ENCODE measurements at regions not wholly inside any gene's neighbourhood (a gene's known extent, or its start where the extent isn't known, plus 50 kb on each side); places are given as distances from the start of the nearest gene placed in this dataset.

DNA sequence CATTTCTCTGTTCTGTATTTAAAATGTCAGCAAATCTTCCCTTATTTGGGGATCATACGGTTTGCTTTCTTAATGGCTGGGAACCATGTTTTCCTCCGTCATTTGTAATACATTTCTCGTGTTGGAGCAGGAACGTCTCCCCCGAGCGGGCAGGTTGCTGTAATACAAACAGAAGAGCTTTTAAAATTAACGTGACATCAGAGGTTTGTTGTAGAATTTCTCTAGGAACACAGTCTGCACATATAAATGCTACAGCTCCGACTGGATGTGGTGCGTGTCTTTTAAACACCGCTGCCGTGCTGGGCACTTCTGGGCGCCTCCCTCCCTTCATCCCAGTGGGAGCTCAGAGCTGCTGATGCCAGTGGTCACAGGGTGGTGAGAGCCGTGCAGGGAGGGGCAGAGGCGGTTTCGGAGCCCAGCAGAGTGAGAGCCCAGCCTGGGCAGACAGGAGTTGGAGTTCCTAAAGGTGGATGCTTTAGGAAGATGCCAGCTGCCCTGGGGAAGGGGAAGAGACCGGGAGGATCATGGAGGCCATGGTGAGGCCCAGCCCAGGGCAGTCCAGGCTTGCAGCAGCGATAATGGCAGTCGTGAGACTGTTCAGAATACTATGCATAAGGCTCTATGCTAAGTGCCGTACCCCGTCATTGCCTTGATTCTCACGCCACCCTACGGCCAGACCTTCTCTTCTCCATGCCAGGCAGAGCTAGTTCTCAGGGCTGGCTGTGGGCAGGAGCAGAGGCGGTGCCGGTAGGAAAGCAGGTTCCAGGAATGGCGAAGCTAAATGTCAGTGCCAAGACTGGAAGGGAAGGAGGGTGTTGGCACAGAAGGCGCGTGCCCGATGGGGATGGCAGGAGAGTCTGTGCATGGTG, 96.2 kb downstream of the GLRX3 start:
- no peak for DNase-seq (ENCODE audit: low read depth in 1 of 2, low spot score in 1 of 2)
- TF ChIP-seq, protein P1, sequence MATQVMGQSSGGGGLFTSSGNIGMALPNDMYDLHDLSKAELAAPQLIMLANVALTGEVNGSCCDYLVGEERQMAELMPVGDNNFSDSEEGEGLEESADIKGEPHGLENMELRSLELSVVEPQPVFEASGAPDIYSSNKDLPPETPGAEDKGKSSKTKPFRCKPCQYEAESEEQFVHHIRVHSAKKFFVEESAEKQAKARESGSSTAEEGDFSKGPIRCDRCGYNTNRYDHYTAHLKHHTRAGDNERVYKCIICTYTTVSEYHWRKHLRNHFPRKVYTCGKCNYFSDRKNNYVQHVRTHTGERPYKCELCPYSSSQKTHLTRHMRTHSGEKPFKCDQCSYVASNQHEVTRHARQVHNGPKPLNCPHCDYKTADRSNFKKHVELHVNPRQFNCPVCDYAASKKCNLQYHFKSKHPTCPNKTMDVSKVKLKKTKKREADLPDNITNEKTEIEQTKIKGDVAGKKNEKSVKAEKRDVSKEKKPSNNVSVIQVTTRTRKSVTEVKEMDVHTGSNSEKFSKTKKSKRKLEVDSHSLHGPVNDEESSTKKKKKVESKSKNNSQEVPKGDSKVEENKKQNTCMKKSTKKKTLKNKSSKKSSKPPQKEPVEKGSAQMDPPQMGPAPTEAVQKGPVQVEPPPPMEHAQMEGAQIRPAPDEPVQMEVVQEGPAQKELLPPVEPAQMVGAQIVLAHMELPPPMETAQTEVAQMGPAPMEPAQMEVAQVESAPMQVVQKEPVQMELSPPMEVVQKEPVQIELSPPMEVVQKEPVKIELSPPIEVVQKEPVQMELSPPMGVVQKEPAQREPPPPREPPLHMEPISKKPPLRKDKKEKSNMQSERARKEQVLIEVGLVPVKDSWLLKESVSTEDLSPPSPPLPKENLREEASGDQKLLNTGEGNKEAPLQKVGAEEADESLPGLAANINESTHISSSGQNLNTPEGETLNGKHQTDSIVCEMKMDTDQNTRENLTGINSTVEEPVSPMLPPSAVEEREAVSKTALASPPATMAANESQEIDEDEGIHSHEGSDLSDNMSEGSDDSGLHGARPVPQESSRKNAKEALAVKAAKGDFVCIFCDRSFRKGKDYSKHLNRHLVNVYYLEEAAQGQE (IDR thresholded peaks at IDR 0.05; ENCODE audit: insufficient replicate concordance, low read depth) = no peak
- TF ChIP-seq POLR2AphosphoS5 (IDR thresholded peaks at IDR 0.05; ENCODE audit: low read depth) = no peak
- TF ChIP-seq GABPA (IDR thresholded peaks at IDR 0.05; ENCODE audit: low read depth) = no peak
- TF ChIP-seq, protein P2, sequence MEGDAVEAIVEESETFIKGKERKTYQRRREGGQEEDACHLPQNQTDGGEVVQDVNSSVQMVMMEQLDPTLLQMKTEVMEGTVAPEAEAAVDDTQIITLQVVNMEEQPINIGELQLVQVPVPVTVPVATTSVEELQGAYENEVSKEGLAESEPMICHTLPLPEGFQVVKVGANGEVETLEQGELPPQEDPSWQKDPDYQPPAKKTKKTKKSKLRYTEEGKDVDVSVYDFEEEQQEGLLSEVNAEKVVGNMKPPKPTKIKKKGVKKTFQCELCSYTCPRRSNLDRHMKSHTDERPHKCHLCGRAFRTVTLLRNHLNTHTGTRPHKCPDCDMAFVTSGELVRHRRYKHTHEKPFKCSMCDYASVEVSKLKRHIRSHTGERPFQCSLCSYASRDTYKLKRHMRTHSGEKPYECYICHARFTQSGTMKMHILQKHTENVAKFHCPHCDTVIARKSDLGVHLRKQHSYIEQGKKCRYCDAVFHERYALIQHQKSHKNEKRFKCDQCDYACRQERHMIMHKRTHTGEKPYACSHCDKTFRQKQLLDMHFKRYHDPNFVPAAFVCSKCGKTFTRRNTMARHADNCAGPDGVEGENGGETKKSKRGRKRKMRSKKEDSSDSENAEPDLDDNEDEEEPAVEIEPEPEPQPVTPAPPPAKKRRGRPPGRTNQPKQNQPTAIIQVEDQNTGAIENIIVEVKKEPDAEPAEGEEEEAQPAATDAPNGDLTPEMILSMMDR (IDR thresholded peaks at IDR 0.05; ENCODE audit: insufficient read depth, low read length) = no peak
- Histone ChIP-seq H3K27ac (replicated peaks) (no peak overlapping the region), H3K4me3 (replicated peaks; ENCODE audit: insufficient read depth, low read length) (no peak overlapping the region), H3K27me3 (ENCODE audit: insufficient read depth, poor library complexity, severe bottlenecking) (no peaks in the 10 kb centered on the region)

DNA sequence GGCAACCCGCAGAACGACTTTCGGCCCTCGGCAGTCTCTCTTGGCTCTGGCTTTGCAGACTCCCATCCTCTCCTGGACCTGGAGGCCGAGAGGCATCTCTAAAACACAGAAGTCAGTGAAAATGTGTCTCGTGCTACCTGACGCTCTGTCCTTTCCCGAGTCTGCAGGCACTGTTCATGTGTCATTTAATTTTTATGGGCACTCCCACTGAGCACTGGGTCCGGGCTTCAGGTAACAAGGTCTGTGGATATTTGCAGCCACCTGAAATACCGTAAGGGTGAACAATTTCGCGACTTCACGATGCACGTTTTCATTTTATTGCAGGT, 96.8 kb downstream of the GLRX3 start:
- Histone ChIP-seq H3K27me3 (ENCODE audit: insufficient read depth, poor library complexity, severe bottlenecking) (no peaks in the 10 kb centered on the region), H3K27ac (replicated peaks) (no peak overlapping the region), H3K4me3 (replicated peaks; ENCODE audit: insufficient read depth, low read length) (no peak overlapping the region)
- TF ChIP-seq, protein P2 (IDR thresholded peaks at IDR 0.05; ENCODE audit: insufficient read depth, low read length) = no peak
- TF ChIP-seq POLR2AphosphoS5 (IDR thresholded peaks at IDR 0.05; ENCODE audit: low read depth) (no peak), SPI1 (IDR thresholded peaks at IDR 0.05; ENCODE audit: borderline replicate concordance, low read depth) (no peak), GABPA (IDR thresholded peaks at IDR 0.05; ENCODE audit: low read depth) (no peak)
- TF ChIP-seq, protein P1 (IDR thresholded peaks at IDR 0.05; ENCODE audit: insufficient replicate concordance, low read depth) = no peak
- DNase-seq (ENCODE audit: low read depth in 1 of 2, low spot score in 1 of 2) = no peak

DNA sequence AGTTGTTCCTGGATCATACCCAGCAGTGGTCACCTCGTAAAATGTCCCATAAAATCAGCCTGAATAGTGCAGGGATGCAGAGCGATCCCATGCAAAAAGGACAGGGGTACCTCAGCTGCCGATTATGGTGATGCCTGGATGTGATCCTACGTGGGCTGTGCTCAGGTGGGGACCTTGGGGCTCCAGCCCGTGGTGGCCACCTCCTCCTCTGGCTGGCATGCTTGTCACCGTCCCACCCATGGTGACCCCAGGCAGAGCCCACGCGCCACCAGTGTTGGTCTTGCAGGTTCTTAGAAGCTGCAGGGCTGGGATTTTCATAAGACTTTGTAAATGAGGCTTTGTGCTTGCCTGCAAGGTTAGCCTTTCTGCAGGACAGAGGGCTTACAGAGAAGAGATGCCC, 97.2 kb downstream of the GLRX3 start:
- DNase-seq (ENCODE audit: low read depth in 1 of 2, low spot score in 1 of 2) = no peak
- H3K27me3 ChIP-seq (ENCODE audit: insufficient read depth, poor library complexity, severe bottlenecking) = no peaks in the 10 kb centered on the region
- no peak overlapping the region for H3K4me3 ChIP-seq (replicated peaks; ENCODE audit: insufficient read depth, low read length)
- no peak overlapping the region for H3K27ac ChIP-seq (replicated peaks)
- TF ChIP-seq GABPA (IDR thresholded peaks at IDR 0.05; ENCODE audit: low read depth) (no peak), POLR2AphosphoS5 (IDR thresholded peaks at IDR 0.05; ENCODE audit: low read depth) (no peak), SPI1 (IDR thresholded peaks at IDR 0.05; ENCODE audit: borderline replicate concordance, low read depth) (no peak)
- TF ChIP-seq, protein P2 (IDR thresholded peaks at IDR 0.05; ENCODE audit: insufficient read depth, low read length) = no peak
- TF ChIP-seq, protein P1 (IDR thresholded peaks at IDR 0.05; ENCODE audit: insufficient replicate concordance, low read depth) = no peak
